ENCODE measurements at regions not wholly inside any gene's neighbourhood (a gene's known extent, or its start where the extent isn't known, plus 50 kb on each side); places are given as distances from the start of the nearest gene placed in this dataset.

DNA sequence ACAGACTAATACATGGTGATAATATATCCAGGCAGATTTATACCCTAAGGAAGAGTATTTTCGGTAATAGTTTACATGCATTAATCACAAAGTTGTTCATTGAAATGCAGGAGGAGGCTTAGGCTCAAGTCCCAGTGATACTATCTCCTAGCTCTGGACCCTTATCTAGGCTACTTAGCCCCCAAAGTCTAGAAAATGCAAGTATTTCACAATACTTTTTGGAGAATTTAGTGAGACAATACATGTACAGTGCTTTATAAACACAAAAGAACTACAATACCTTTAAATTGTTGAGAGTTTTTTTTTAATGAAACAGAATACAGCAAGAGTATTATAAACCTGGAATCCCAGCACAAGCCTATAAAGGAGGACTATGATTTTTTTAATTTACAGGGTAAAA, 473.9 kb downstream of the HS3ST3B1 start:
- TF ChIP-seq, protein P1, sequence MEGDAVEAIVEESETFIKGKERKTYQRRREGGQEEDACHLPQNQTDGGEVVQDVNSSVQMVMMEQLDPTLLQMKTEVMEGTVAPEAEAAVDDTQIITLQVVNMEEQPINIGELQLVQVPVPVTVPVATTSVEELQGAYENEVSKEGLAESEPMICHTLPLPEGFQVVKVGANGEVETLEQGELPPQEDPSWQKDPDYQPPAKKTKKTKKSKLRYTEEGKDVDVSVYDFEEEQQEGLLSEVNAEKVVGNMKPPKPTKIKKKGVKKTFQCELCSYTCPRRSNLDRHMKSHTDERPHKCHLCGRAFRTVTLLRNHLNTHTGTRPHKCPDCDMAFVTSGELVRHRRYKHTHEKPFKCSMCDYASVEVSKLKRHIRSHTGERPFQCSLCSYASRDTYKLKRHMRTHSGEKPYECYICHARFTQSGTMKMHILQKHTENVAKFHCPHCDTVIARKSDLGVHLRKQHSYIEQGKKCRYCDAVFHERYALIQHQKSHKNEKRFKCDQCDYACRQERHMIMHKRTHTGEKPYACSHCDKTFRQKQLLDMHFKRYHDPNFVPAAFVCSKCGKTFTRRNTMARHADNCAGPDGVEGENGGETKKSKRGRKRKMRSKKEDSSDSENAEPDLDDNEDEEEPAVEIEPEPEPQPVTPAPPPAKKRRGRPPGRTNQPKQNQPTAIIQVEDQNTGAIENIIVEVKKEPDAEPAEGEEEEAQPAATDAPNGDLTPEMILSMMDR (IDR thresholded peaks at IDR 0.05; ENCODE audit: low read length) = no peak
- no peak for TF ChIP-seq EZH2phosphoT487 (IDR thresholded peaks at IDR 0.05; ENCODE audit: low read length)
- no peak for TF ChIP-seq EZH2 (optimal IDR thresholded peaks at IDR 0.05; ENCODE audit: low read depth, low read length)
